Retinal pigment epithelial cell (primary cell): ENCODE measurements at regions not wholly inside any gene's neighbourhood (a gene's known extent, or its start where the extent isn't known, plus 50 kb on each side); places are given as distances from the start of the nearest gene placed in this dataset.

ENCODE experiments used
- DNase-seq: peaks from one replicate; pipeline ENCODE4 v3.0.0-alpha.2; 2010; ENCODE audit warnings: low read depth
- H3K4me3 ChIP-seq: 2 replicates; pipeline ENCODE4 v1.5.1; 2011; ENCODE audit warnings: mild to moderate bottlenecking, low read length, control low read depth, moderate library complexity
- TF ChIP-seq, protein P1 (sequence below): conservative IDR thresholded peaks from 2 replicates; pipeline ENCODE4 v1.5.1; 2011; ENCODE audit warnings: low read depth, low read length, control low read depth, inconsistent platforms

- TF ChIP-seq, protein P1, sequence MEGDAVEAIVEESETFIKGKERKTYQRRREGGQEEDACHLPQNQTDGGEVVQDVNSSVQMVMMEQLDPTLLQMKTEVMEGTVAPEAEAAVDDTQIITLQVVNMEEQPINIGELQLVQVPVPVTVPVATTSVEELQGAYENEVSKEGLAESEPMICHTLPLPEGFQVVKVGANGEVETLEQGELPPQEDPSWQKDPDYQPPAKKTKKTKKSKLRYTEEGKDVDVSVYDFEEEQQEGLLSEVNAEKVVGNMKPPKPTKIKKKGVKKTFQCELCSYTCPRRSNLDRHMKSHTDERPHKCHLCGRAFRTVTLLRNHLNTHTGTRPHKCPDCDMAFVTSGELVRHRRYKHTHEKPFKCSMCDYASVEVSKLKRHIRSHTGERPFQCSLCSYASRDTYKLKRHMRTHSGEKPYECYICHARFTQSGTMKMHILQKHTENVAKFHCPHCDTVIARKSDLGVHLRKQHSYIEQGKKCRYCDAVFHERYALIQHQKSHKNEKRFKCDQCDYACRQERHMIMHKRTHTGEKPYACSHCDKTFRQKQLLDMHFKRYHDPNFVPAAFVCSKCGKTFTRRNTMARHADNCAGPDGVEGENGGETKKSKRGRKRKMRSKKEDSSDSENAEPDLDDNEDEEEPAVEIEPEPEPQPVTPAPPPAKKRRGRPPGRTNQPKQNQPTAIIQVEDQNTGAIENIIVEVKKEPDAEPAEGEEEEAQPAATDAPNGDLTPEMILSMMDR: no peak
- DNase-seq: no peak
- H3K4me3 ChIP-seq: no peak overlapping the region
Measured at GRCh38 chr1:38197312-38198061, 150.9 kb upstream of the POU3F1 start.

- TF ChIP-seq, protein P1: no peak
- no peak for DNase-seq
- no peak overlapping the region for H3K4me3 ChIP-seq
Measured at GRCh38 chr1:38194472-38194871, 147.9 kb upstream of the POU3F1 start.

GRCh38 chr1:38193040-38193439 is 146.4 kb upstream of the POU3F1 start:
- TF ChIP-seq, protein P1: no peak
- no peak overlapping the region for H3K4me3 ChIP-seq
- DNase-seq: no peak

DNA sequence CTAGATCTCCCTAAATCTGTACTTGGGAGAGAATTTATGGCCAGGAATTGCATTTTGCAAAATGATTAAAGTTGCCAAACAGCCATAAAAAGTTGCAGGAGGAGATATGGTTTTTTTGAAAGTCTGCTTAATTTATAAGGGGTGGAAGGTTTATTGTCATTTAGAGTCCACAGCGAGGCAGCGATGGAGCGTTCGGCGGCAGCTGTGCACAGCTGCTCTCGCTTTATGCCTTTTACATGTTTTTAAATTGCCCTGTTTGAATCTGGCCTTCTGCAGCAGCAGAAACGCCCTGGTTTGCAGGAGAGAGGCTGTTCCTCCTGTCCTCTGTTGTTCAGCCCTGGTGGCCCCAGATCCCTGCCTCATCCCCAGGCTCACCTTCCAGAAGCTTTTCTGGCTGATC is 144.9 kb upstream of the POU3F1 start:
- no peak overlapping the region for H3K4me3 ChIP-seq
- DNase-seq: no peak
- TF ChIP-seq, protein P1: no peak

DNA sequence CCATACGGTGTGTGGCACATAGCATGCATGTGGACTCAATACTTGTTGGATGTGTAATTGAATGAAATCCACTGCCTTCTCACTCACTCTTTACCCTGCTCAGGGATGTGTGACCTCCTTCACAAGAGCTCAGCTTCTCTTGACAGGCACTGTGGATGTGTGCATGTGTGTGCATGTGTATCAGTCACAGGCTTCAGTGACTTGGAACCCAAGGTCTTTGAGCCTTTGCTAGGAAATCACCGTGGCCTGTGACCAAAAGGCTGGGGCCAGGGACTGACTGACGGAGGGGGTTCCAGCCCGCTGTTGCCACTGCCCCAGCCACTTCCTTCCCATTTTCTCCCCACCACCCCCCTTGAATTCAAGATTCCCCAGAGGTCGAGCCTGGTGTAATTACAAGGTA is 144.4 kb upstream of the POU3F1 start:
- H3K4me3 ChIP-seq: no peak overlapping the region
- no peak for DNase-seq
- TF ChIP-seq, protein P1: no peak

DNA sequence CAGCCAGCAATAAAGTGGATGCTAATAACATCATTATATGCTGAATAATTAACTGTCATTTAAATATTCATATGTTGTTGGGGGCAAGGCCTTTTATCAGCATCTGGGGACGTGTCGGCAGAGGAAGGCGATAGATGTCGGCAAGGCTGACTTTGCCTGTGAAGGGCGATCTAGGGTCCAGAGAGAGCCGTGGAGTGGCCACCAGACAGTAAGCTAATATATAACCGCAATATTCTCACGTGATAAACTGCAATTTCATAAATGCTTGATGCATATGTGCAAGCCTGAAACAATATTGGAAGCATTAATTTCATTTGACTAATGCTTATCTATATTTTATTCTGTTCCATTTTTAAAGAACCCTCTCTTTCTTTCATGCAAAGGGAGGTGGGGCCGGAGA is 141.0 kb upstream of the POU3F1 start:
- TF ChIP-seq, protein P1: no peak
- DNase-seq: no peak
- no peak overlapping the region for H3K4me3 ChIP-seq

GRCh38 chr1:38186566-38186965 is 140.0 kb upstream of the POU3F1 start:
- TF ChIP-seq, protein P1: no peak
- no peak overlapping the region for H3K4me3 ChIP-seq
- DNase-seq: no peak
